WTC11 (cell line): ENCODE measurements at regions not wholly inside any gene's neighbourhood (a gene's known extent, or its start where the extent isn't known, plus 50 kb on each side); places are given as distances from the start of the nearest gene placed in this dataset.
A peak's percentile ranks its signal among the peaks of the same experiment; 100 is the strongest.
"Not testable (repeated sequence)": the region's sequence is repeated elsewhere in the genome, so short reads cannot be mapped to it uniquely, and the experiment has no call there.

Experiments
- ATAC-seq: fragments of 200-7000 bp; cut with Tn5 transposase; 2 replicates; pipeline ENCODE4 v1.10.0; 2021; ENCODE audit warnings: mild to moderate bottlenecking, moderate library complexity
- CTCF ChIA-PET: fragments of 300-600 bp; sonication (Branson Sonifier 250); formaldehyde crosslinking; loops from one replicate; lab custom pipeline; 2021; ENCODE audit warnings: antibody characterized with exemption; lab: Charles Lee
- POLR2A ChIA-PET: fragments of 350-600 bp; sonication (Branson Sonifier 250); formaldehyde crosslinking; loops from one replicate; lab custom pipeline; 2021; ENCODE audit warnings: antibody characterized with exemption; lab: Charles Lee
- DNase-seq: peaks from one replicate; pipeline ENCODE4 v3.0.0; 2021; ENCODE audit warnings: low spot score
- H3K27ac Mint-ChIP-seq: 2 replicates; pipeline ENCODE4 v1.8.0; 2021; ENCODE audit warnings: mixed read lengths
- H3K27me3 Mint-ChIP-seq: 2 replicates; pipeline ENCODE4 v1.8.0; 2021; ENCODE audit warnings: low read depth, mild to moderate bottlenecking, moderate library complexity, mixed read lengths
- H3K36me3 Mint-ChIP-seq: 2 replicates; pipeline ENCODE4 v1.8.0; 2021; ENCODE audit warnings: mixed read lengths
- H3K4me1 Mint-ChIP-seq: 2 replicates; pipeline ENCODE4 v1.8.0; 2022; ENCODE audit warnings: mixed read lengths
- H3K4me3 Mint-ChIP-seq: 2 replicates; pipeline ENCODE4 v1.8.0; 2021; ENCODE audit warnings: mild to moderate bottlenecking, moderate library complexity, mixed read lengths
- H3K9me3 Mint-ChIP-seq: 2 replicates; pipeline ENCODE4 v1.8.0; 2021; ENCODE audit warnings: mixed read lengths
- ELF4 ChIP-seq: sonication (generic); formaldehyde crosslinking; IDR thresholded peaks from 2 replicates; pipeline ENCODE4 v1.8.1; 2022; ENCODE audit warnings: low read depth, mild to moderate bottlenecking, moderate library complexity, missing genetic modification reagents
- ETV6 ChIP-seq: sonication (generic); formaldehyde crosslinking; IDR thresholded peaks from 2 replicates; pipeline ENCODE4 v1.8.1; 2022; ENCODE audit warnings: mild to moderate bottlenecking, missing genetic modification reagents
- HMGA2 ChIP-seq: fragments of 250-450 bp; sonication (Bioruptor Pico); IDR thresholded peaks from 2 replicates; pipeline ENCODE4 v1.4.0; 2021; ENCODE audit warnings: mild to moderate bottlenecking, moderate library complexity
- KAT7 ChIP-seq: sonication (generic); formaldehyde crosslinking; IDR thresholded peaks from 2 replicates; pipeline ENCODE4 v1.8.1; 2023; ENCODE audit warnings: missing genetic modification reagents, mild to moderate bottlenecking, borderline replicate concordance
- NR1H2 ChIP-seq: sonication (generic); formaldehyde crosslinking; IDR thresholded peaks from 2 replicates; pipeline ENCODE4 v1.9.0; 2021; ENCODE audit warnings: mild to moderate bottlenecking, moderate library complexity, missing genetic modification reagents
- NR3C1 ChIP-seq: sonication (generic); formaldehyde crosslinking; conservative IDR thresholded peaks from 2 replicates; pipeline ENCODE4 v1.8.1; 2023; ENCODE audit warnings: low read depth, mild to moderate bottlenecking, missing genetic modification reagents
- OVOL2 ChIP-seq: fragments of 250-450 bp; sonication (Bioruptor Pico); IDR thresholded peaks from 2 replicates; pipeline ENCODE4 v1.9.0; 2021; ENCODE audit warnings: mild to moderate bottlenecking, borderline replicate concordance
- SP1 ChIP-seq: sonication (generic); formaldehyde crosslinking; conservative IDR thresholded peaks from 2 replicates; pipeline ENCODE4 v1.8.1; 2022; ENCODE audit warnings: missing genetic modification reagents
- TCF7 ChIP-seq: sonication (generic); formaldehyde crosslinking; IDR thresholded peaks from 2 replicates; pipeline ENCODE4 v1.8.0; 2022; ENCODE audit warnings: mild to moderate bottlenecking, low read depth, missing genetic modification reagents, moderate library complexity
- TEAD1 ChIP-seq: sonication (generic); formaldehyde crosslinking; IDR thresholded peaks from 2 replicates; pipeline ENCODE4 v1.8.0; 2022; ENCODE audit warnings: mild to moderate bottlenecking, missing genetic modification reagents
- TEAD4 ChIP-seq: sonication (generic); formaldehyde crosslinking; IDR thresholded peaks from 2 replicates; pipeline ENCODE4 v1.8.0; 2022; ENCODE audit warnings: mild to moderate bottlenecking, missing genetic modification reagents
- ZNF416 ChIP-seq: fragments of 250-450 bp; sonication (Bioruptor Pico); IDR thresholded peaks from 2 replicates; pipeline ENCODE4 v1.9.0; 2021; ENCODE audit warnings: mild to moderate bottlenecking, inconsistent platforms
- ZNF423 ChIP-seq: fragments of 250-450 bp; sonication (Bioruptor Pico); IDR thresholded peaks from 2 replicates; pipeline ENCODE4 v2.1.2; 2022; ENCODE audit warnings: mild to moderate bottlenecking, moderate library complexity
- TF ChIP-seq, protein P1 (sequence below): sonication (generic); formaldehyde crosslinking; IDR thresholded peaks from 2 replicates; pipeline ENCODE4 v1.8.1; 2023; ENCODE audit warnings: mild to moderate bottlenecking, missing genetic modification reagents, borderline replicate concordance
- TF ChIP-seq, protein P2 (sequence below): sonication (generic); formaldehyde crosslinking; IDR thresholded peaks from 2 replicates; pipeline ENCODE4 v1.8.1; 2022; ENCODE audit warnings: missing genetic modification reagents, borderline replicate concordance
- TF ChIP-seq, protein P3 (sequence below): fragments of 250-450 bp; sonication (Bioruptor Pico); IDR thresholded peaks from 2 replicates; pipeline ENCODE4 v1.9.0; 2021; ENCODE audit warnings: mild to moderate bottlenecking
- TF ChIP-seq, protein P4 (sequence below): fragments of 200-600 bp; IDR thresholded peaks from 2 replicates; pipeline ENCODE4 v1.8.0; 2022; ENCODE audit warnings: antibody characterized with exemption
- TF ChIP-seq, protein P5 (sequence below): fragments of 250-450 bp; sonication (Bioruptor Pico); IDR thresholded peaks from 2 replicates; pipeline ENCODE4 v1.9.0; 2021; ENCODE audit warnings: mild to moderate bottlenecking, borderline replicate concordance
- TF ChIP-seq, protein P6 (sequence below): sonication (generic); formaldehyde crosslinking; IDR thresholded peaks from 2 replicates; pipeline ENCODE4 v1.8.0; 2023; ENCODE audit warnings: missing genetic modification reagents

DNA sequence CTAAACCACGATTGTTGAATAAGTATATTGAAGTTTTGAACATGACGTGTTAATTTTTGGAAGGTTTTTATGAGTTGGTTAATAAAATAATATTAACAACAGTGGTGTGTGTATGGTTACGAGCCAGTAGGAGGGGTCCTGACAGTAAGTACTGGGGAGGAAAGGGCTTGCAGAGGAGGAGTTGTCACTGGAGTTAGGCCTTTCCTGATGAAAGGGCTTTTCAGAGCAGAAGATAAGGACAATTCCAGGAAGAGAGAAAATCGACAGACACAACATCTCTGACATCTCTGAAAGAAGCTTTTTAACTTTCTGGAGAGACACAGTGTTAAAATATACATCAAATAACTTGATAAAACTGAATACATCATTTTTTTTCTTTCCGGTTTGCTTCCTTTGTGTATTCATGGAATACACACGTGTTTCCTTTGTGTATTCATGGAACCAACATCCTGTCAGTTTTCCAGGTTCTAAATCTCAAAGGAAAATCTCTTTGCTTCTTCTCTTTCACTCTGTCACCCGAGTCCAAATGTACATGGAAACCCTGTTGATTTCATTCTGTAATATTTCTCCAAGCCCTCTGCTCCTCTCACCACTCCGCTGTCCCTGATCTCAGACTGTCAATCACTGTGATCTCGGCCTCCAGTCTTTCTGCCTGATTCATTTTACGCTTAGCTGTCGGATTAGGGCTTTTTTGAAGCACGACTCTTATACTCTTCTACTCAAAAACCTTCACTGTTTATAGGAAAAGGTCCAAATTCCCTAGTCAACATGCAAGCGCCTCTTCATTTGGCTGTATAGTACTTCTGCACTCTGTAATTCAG lies 374.4 kb downstream of the DLEU7 start:
- CTCF ChIA-PET: no interaction called here
- no peak for TF ChIP-seq SP1 (CRISPR knock-in tag)
- no peak for TF ChIP-seq NR3C1 (CRISPR knock-in tag)
- TF ChIP-seq, protein P1, sequence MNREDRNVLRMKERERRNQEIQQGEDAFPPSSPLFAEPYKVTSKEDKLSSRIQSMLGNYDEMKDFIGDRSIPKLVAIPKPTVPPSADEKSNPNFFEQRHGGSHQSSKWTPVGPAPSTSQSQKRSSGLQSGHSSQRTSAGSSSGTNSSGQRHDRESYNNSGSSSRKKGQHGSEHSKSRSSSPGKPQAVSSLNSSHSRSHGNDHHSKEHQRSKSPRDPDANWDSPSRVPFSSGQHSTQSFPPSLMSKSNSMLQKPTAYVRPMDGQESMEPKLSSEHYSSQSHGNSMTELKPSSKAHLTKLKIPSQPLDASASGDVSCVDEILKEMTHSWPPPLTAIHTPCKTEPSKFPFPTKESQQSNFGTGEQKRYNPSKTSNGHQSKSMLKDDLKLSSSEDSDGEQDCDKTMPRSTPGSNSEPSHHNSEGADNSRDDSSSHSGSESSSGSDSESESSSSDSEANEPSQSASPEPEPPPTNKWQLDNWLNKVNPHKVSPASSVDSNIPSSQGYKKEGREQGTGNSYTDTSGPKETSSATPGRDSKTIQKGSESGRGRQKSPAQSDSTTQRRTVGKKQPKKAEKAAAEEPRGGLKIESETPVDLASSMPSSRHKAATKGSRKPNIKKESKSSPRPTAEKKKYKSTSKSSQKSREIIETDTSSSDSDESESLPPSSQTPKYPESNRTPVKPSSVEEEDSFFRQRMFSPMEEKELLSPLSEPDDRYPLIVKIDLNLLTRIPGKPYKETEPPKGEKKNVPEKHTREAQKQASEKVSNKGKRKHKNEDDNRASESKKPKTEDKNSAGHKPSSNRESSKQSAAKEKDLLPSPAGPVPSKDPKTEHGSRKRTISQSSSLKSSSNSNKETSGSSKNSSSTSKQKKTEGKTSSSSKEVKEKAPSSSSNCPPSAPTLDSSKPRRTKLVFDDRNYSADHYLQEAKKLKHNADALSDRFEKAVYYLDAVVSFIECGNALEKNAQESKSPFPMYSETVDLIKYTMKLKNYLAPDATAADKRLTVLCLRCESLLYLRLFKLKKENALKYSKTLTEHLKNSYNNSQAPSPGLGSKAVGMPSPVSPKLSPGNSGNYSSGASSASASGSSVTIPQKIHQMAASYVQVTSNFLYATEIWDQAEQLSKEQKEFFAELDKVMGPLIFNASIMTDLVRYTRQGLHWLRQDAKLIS (CRISPR knock-in tag): no peak
- TF ChIP-seq ZNF416: no peak
- TF ChIP-seq TEAD1: no peak
- TF ChIP-seq KAT7 (CRISPR knock-in tag): no peak
- no peak for TF ChIP-seq TCF7 (CRISPR knock-in tag)
- TF ChIP-seq, protein P2, sequence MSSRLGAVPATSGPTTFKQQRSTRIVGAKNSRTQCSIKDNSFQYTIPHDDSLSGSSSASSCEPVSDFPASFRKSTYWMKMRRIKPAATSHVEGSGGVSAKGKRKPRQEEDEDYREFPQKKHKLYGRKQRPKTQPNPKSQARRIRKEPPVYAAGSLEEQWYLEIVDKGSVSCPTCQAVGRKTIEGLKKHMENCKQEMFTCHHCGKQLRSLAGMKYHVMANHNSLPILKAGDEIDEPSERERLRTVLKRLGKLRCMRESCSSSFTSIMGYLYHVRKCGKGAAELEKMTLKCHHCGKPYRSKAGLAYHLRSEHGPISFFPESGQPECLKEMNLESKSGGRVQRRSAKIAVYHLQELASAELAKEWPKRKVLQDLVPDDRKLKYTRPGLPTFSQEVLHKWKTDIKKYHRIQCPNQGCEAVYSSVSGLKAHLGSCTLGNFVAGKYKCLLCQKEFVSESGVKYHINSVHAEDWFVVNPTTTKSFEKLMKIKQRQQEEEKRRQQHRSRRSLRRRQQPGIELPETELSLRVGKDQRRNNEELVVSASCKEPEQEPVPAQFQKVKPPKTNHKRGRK (CRISPR knock-in tag): no peak
- no peak for TF ChIP-seq ETV6 (CRISPR knock-in tag)
- TF ChIP-seq ELF4: no peak

DNA sequence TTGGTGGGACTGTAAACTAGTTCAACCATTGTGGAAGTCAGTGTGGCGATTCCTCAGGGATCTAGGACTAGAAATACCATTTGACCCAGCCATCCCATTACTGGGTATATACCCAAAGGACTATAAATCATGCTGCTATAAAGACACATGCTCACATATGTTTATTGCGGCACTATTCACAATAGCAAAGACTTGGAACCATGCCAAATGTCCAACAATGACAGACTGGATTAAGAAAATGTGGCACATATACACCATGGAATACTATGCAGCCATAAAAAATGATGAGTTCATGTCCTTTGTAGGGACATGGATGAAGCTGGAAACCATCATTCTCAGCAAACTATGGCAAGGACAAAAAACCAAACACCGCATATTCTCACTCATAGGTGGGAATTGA lies 370.4 kb downstream of the DLEU7 start:
- POLR2A ChIA-PET, H3K36me3 Mint-ChIP-seq, CTCF ChIA-PET, H3K4me3 Mint-ChIP-seq, ATAC-seq, H3K27ac Mint-ChIP-seq, DNase-seq, H3K27me3 Mint-ChIP-seq, H3K4me1 Mint-ChIP-seq, H3K9me3 Mint-ChIP-seq: not testable (repeated sequence)

More for the DNA sequence above, 374.4 kb downstream of the DLEU7 start:
- no peaks in the 10 kb centered on the region for H3K4me1 Mint-ChIP-seq
- peak overlapping the region; percentile 51; the same call in 1 of the 2 replicates for H3K27ac Mint-ChIP-seq
- POLR2A ChIA-PET: no interaction called here
- DNase-seq: no peak
- no peak for ATAC-seq
- no peaks in the 10 kb centered on the region for H3K9me3 Mint-ChIP-seq
- no peaks in the 10 kb centered on the region for H3K36me3 Mint-ChIP-seq
- no peaks in the 10 kb centered on the region for H3K27me3 Mint-ChIP-seq
- no peak overlapping the region for H3K4me3 Mint-ChIP-seq

DNA sequence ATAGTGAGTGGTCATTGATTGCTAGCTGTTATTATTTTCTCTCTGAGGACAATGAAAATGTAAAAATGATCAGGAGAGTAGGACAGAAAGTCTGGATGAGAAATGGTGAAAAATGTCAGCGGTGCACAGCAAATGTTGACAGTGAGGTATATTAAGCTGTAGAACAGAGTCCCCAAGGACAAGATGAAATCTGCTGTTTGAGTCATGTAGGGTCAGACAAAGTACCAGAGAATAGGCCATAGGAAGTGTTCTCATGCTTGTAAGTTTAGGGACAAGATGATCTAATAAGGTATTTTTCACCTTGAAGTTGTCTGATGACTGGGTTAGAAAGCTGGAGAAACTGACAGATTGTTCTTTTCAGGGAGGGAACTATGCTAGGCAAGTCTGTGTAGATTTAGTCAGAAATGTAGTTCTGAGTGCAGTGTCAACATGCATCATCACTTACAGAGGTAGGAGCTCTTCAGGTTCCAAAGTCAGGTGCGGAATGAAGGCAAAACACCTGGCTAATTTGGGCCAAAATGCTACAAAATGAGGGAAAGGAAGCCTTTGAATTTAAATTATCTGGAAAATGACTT lies 369.3 kb downstream of the DLEU7 start:
- Mint-ChIP-seq H3K4me1 (no peaks in the 10 kb centered on the region), H3K27me3 (no peaks in the 10 kb centered on the region), H3K4me3 (no peak overlapping the region), H3K36me3 (no peaks in the 10 kb centered on the region), H3K9me3 (no peaks in the 10 kb centered on the region), H3K27ac (no peak overlapping the region)
- ATAC-seq (no peak), DNase-seq (no peak)
- POLR2A ChIA-PET: no interaction called here
- CTCF ChIA-PET: no interaction called here
- TF ChIP-seq TEAD4 (CRISPR knock-in tag) (no peak), ZNF423 (CRISPR knock-in tag) (no peak), OVOL2 (CRISPR knock-in tag) (no peak), HMGA2 (CRISPR knock-in tag) (no peak), NR1H2 (CRISPR knock-in tag) (no peak), ZNF416 (no peak)
- TF ChIP-seq, protein P3, sequence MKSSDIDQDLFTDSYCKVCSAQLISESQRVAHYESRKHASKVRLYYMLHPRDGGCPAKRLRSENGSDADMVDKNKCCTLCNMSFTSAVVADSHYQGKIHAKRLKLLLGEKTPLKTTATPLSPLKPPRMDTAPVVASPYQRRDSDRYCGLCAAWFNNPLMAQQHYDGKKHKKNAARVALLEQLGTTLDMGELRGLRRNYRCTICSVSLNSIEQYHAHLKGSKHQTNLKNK (CRISPR knock-in tag): no peak
- TF ChIP-seq, protein P4, sequence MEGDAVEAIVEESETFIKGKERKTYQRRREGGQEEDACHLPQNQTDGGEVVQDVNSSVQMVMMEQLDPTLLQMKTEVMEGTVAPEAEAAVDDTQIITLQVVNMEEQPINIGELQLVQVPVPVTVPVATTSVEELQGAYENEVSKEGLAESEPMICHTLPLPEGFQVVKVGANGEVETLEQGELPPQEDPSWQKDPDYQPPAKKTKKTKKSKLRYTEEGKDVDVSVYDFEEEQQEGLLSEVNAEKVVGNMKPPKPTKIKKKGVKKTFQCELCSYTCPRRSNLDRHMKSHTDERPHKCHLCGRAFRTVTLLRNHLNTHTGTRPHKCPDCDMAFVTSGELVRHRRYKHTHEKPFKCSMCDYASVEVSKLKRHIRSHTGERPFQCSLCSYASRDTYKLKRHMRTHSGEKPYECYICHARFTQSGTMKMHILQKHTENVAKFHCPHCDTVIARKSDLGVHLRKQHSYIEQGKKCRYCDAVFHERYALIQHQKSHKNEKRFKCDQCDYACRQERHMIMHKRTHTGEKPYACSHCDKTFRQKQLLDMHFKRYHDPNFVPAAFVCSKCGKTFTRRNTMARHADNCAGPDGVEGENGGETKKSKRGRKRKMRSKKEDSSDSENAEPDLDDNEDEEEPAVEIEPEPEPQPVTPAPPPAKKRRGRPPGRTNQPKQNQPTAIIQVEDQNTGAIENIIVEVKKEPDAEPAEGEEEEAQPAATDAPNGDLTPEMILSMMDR: no peak
- TF ChIP-seq, protein P5, sequence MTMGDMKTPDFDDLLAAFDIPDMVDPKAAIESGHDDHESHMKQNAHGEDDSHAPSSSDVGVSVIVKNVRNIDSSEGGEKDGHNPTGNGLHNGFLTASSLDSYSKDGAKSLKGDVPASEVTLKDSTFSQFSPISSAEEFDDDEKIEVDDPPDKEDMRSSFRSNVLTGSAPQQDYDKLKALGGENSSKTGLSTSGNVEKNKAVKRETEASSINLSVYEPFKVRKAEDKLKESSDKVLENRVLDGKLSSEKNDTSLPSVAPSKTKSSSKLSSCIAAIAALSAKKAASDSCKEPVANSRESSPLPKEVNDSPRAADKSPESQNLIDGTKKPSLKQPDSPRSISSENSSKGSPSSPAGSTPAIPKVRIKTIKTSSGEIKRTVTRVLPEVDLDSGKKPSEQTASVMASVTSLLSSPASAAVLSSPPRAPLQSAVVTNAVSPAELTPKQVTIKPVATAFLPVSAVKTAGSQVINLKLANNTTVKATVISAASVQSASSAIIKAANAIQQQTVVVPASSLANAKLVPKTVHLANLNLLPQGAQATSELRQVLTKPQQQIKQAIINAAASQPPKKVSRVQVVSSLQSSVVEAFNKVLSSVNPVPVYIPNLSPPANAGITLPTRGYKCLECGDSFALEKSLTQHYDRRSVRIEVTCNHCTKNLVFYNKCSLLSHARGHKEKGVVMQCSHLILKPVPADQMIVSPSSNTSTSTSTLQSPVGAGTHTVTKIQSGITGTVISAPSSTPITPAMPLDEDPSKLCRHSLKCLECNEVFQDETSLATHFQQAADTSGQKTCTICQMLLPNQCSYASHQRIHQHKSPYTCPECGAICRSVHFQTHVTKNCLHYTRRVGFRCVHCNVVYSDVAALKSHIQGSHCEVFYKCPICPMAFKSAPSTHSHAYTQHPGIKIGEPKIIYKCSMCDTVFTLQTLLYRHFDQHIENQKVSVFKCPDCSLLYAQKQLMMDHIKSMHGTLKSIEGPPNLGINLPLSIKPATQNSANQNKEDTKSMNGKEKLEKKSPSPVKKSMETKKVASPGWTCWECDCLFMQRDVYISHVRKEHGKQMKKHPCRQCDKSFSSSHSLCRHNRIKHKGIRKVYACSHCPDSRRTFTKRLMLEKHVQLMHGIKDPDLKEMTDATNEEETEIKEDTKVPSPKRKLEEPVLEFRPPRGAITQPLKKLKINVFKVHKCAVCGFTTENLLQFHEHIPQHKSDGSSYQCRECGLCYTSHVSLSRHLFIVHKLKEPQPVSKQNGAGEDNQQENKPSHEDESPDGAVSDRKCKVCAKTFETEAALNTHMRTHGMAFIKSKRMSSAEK: no peak
- TF ChIP-seq, protein P6, sequence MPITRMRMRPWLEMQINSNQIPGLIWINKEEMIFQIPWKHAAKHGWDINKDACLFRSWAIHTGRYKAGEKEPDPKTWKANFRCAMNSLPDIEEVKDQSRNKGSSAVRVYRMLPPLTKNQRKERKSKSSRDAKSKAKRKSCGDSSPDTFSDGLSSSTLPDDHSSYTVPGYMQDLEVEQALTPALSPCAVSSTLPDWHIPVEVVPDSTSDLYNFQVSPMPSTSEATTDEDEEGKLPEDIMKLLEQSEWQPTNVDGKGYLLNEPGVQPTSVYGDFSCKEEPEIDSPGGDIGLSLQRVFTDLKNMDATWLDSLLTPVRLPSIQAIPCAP (CRISPR knock-in tag): no peak
